RWPE2 (cell line): ENCODE measurements at regions not wholly inside any gene's neighbourhood (a gene's known extent, or its start where the extent isn't known, plus 50 kb on each side); places are given as distances from the start of the nearest gene placed in this dataset.

ENCODE experiments used
- ATAC-seq: fragments of 200-7000 bp; cut with Tn5 transposase; 3 replicates; pipeline ENCODE4 v1.9.1; 2021; ENCODE audit warnings: low read depth
- DNase-seq: peaks from one replicate; pipeline ENCODE4 v3.0.0-alpha.2; 2020; ENCODE audit warnings: low spot score
- H3K27ac ChIP-seq: fragments of 450-650 bp; 2 replicates; pipeline ENCODE4 v1.5.1; 2017; ENCODE audit warnings: mild to moderate bottlenecking; ENCODE audit not compliant: poor library complexity, severe bottlenecking
- H3K27me3 ChIP-seq: fragments of 250-450 bp; sonication (Bioruptor Pico); 2 replicates; pipeline ENCODE4 v1.5.1; 2021; ENCODE audit warnings: mild to moderate bottlenecking, moderate library complexity; ENCODE audit not compliant: insufficient read depth, poor library complexity, severe bottlenecking
- H3K36me3 ChIP-seq: fragments of 250-450 bp; sonication (Bioruptor Pico); 2 replicates; pipeline ENCODE4 v1.5.1; 2020; ENCODE audit warnings: low read depth, mild to moderate bottlenecking, moderate library complexity
- H3K4me1 ChIP-seq: fragments of 250-450 bp; sonication (Bioruptor Pico); 2 replicates; pipeline ENCODE4 v1.5.1; 2021; ENCODE audit warnings: mild to moderate bottlenecking, moderate library complexity; ENCODE audit not compliant: insufficient read depth, poor library complexity, severe bottlenecking
- H3K4me3 ChIP-seq: fragments of 250-450 bp; sonication (Bioruptor Pico); 2 replicates; pipeline ENCODE4 v1.5.1; 2021; ENCODE audit warnings: mild to moderate bottlenecking, moderate library complexity; ENCODE audit not compliant: severe bottlenecking
- H3K9me3 ChIP-seq: fragments of 250-450 bp; sonication (Bioruptor Pico); 2 replicates; pipeline ENCODE4 v1.5.1; 2021; ENCODE audit warnings: mild to moderate bottlenecking, moderate library complexity; ENCODE audit not compliant: severe bottlenecking
- CTCF ChIP-seq: fragments of 450-650 bp; IDR thresholded peaks from one replicate; pipeline ENCODE4 v1.5.1; 2017; ENCODE audit warnings: mild to moderate bottlenecking, moderate library complexity; ENCODE audit not compliant: poor library complexity, severe bottlenecking

GRCh38 chr10:113411456-113411855, 141.4 kb upstream of the HABP2 start:
- H3K4me3 ChIP-seq, result no peak overlapping the region
- no peak for TF ChIP-seq CTCF
- H3K36me3 ChIP-seq, result no peaks in the 10 kb centered on the region
- H3K27ac ChIP-seq, result no peak overlapping the region
- peaks cover 6% of the 10 kb centered on the region for H3K27me3 ChIP-seq
- DNase-seq (no peak), ATAC-seq (no peak)
- H3K9me3 ChIP-seq, result no peaks in the 10 kb centered on the region
- H3K4me1 ChIP-seq, result no peaks in the 10 kb centered on the region

GRCh38 chr10:113412161-113412560, 140.7 kb upstream of the HABP2 start:
- H3K4me3 ChIP-seq, result no peak overlapping the region
- TF ChIP-seq CTCF, result no peak
- no peak overlapping the region for H3K27ac ChIP-seq
- ATAC-seq (no peak), DNase-seq (no peak)
- no peaks in the 10 kb centered on the region for H3K9me3 ChIP-seq
- H3K36me3 ChIP-seq, result no peaks in the 10 kb centered on the region
- no peaks in the 10 kb centered on the region for H3K4me1 ChIP-seq
- H3K27me3 ChIP-seq, result peaks cover 5% of the 10 kb centered on the region

GRCh38 chr10:113414543-113414942, 138.3 kb upstream of the HABP2 start:
- peaks cover 2% of the 10 kb centered on the region for H3K27me3 ChIP-seq
- no peak for ATAC-seq
- no peak overlapping the region for H3K27ac ChIP-seq
- no peaks in the 10 kb centered on the region for H3K4me1 ChIP-seq
- DNase-seq, result no peak
- no peaks in the 10 kb centered on the region for H3K9me3 ChIP-seq
- no peak for TF ChIP-seq CTCF
- H3K36me3 ChIP-seq, result no peaks in the 10 kb centered on the region
- no peak overlapping the region for H3K4me3 ChIP-seq

- Histone ChIP-seq H3K4me1 (no peaks in the 10 kb centered on the region), H3K4me3 (no peak overlapping the region), H3K9me3 (peaks cover 1% of the 10 kb centered on the region), H3K27me3 (peaks cover 2% of the 10 kb centered on the region), H3K27ac (no peak overlapping the region), H3K36me3 (no peaks in the 10 kb centered on the region)
- ATAC-seq, result no peak
- no peak for TF ChIP-seq CTCF
- DNase-seq, result no peak
These were observed 137.6 kb upstream of the HABP2 start for GRCh38 chr10:113415246-113415645.

GRCh38 chr10:113420057-113420732, 132.7 kb upstream of the HABP2 start:
- no peak overlapping the region for H3K27ac ChIP-seq
- H3K4me1 ChIP-seq, result no peaks in the 10 kb centered on the region
- no peak for DNase-seq
- peaks cover 1% of the 10 kb centered on the region for H3K9me3 ChIP-seq
- no peak overlapping the region for H3K4me3 ChIP-seq
- no peak for TF ChIP-seq CTCF
- ATAC-seq, result no peak
- H3K36me3 ChIP-seq, result no peaks in the 10 kb centered on the region
- H3K27me3 ChIP-seq, result no peaks in the 10 kb centered on the region
